DOHH2 (cell line): ENCODE measurements at regions not wholly inside any gene's neighbourhood (a gene's known extent, or its start where the extent isn't known, plus 50 kb on each side); places are given as distances from the start of the nearest gene placed in this dataset.

Experiments
- H3F3A ChIP-seq: fragments of 200-600 bp; sonication (generic), shearing (Covaris generic); 2 replicates; pipeline ENCODE4 v1.6.0; 2016; ENCODE audit warnings: antibody characterized with exemption, mild to moderate bottlenecking; ENCODE audit not compliant: control insufficient read depth, insufficient read depth
- H3K27ac ChIP-seq: fragments of 200-600 bp; sonication (generic); 2 replicates; pipeline ENCODE4 v1.5.1; 2014; ENCODE audit warnings: low read depth, mild to moderate bottlenecking, low read length, moderate library complexity
- H3K27me3 ChIP-seq: fragments of 200-600 bp; sonication (generic); 2 replicates; pipeline ENCODE4 v1.6.1; 2014; ENCODE audit warnings: mild to moderate bottlenecking, low read length, mixed read lengths; ENCODE audit not compliant: control insufficient read depth
- H3K36me3 ChIP-seq: fragments of 200-600 bp; sonication (generic); 2 replicates; pipeline ENCODE4 v1.6.1; 2014; ENCODE audit warnings: mild to moderate bottlenecking, low read length, moderate library complexity, mixed read lengths; ENCODE audit not compliant: control insufficient read depth
- H3K4me1 ChIP-seq: fragments of 200-600 bp; sonication (generic); 2 replicates; pipeline ENCODE4 v1.6.1; 2014; ENCODE audit warnings: mild to moderate bottlenecking, low read length, mixed read lengths; ENCODE audit not compliant: control insufficient read depth
- H3K4me2 ChIP-seq: fragments of 200-600 bp; sonication (generic); 2 replicates; pipeline ENCODE4 v1.6.0; 2014; ENCODE audit warnings: mild to moderate bottlenecking, low read length, moderate library complexity
- H3K4me3 ChIP-seq: fragments of 200-600 bp; sonication (generic); 2 replicates; pipeline ENCODE4 v1.5.1; 2014; ENCODE audit warnings: mild to moderate bottlenecking, low read length, mixed read lengths
- H3K79me2 ChIP-seq: fragments of 200-600 bp; sonication (generic); 2 replicates; pipeline ENCODE4 v1.6.1; 2014; ENCODE audit warnings: mild to moderate bottlenecking, low read length, mixed read lengths; ENCODE audit not compliant: control insufficient read depth
- H3K9me2 ChIP-seq: fragments of 200-600 bp; sonication (generic); replicated peaks from 2 replicates; pipeline ENCODE4 v1.6.1; 2014; ENCODE audit warnings: mild to moderate bottlenecking, low read length, mixed read lengths; ENCODE audit not compliant: control insufficient read depth
- H3K9me3 ChIP-seq: fragments of 200-600 bp; sonication (generic); 2 replicates; pipeline ENCODE4 v1.6.1; 2014; ENCODE audit warnings: antibody characterized with exemption, low read length, mixed read lengths; ENCODE audit not compliant: control insufficient read depth, insufficient read depth
- H4K20me1 ChIP-seq: fragments of 200-600 bp; sonication (generic); 2 replicates; pipeline ENCODE4 v1.6.0; 2014; ENCODE audit warnings: low read depth, mild to moderate bottlenecking, antibody characterized with exemption, low read length, moderate library complexity; ENCODE audit not compliant: control insufficient read depth, insufficient read depth
- CTCF ChIP-seq: fragments of 200-600 bp; sonication (generic); IDR thresholded peaks from one replicate; pipeline ENCODE4 v1.5.1; 2014; ENCODE audit warnings: antibody characterized with exemption, mild to moderate bottlenecking, low read depth, low read length; ENCODE audit not compliant: poor library complexity, severe bottlenecking
- EZH2phosphoT487 ChIP-seq: fragments of 200-600 bp; sonication (generic); IDR thresholded peaks from 2 replicates; pipeline ENCODE4 v1.6.1; 2017; ENCODE audit warnings: borderline replicate concordance, mild to moderate bottlenecking, antibody characterized with exemption, low read length, moderate library complexity, mixed read lengths

- H3K27me3 ChIP-seq = no peaks in the 10 kb centered on the region
- H3K79me2 ChIP-seq = no peaks in the 10 kb centered on the region
- no peaks in the 10 kb centered on the region for H3F3A ChIP-seq
- H4K20me1 ChIP-seq = no peaks in the 10 kb centered on the region
- H3K4me1 ChIP-seq = no peaks in the 10 kb centered on the region
- H3K36me3 ChIP-seq = no peaks in the 10 kb centered on the region
- H3K4me2 ChIP-seq = no peak overlapping the region
- no peak overlapping the region for H3K4me3 ChIP-seq
- no peaks in the 10 kb centered on the region for H3K9me3 ChIP-seq
- TF ChIP-seq EZH2phosphoT487 (no peak), CTCF (no peak)
- no peak overlapping the region for H3K27ac ChIP-seq
- H3K9me2 ChIP-seq = no peaks in the 10 kb centered on the region
Measured at GRCh38 chr2:195486520-195486919, 170.5 kb upstream of the SLC39A10 start.

- Histone ChIP-seq H3K36me3 (no peaks in the 10 kb centered on the region), H3K4me3 (no peak overlapping the region), H3K4me2 (no peak overlapping the region), H3K4me1 (peaks cover 6% of the 10 kb centered on the region), H3F3A (no peaks in the 10 kb centered on the region), H3K9me2 (no peaks in the 10 kb centered on the region), H3K9me3 (0 out of 2 replicates have a peak, but pooled peaks cover 3% of the 10 kb centered on the region), H4K20me1 (no peaks in the 10 kb centered on the region), H3K27ac (no peak overlapping the region), H3K27me3 (no peaks in the 10 kb centered on the region), H3K79me2 (no peaks in the 10 kb centered on the region)
- no peak for TF ChIP-seq EZH2phosphoT487
- no peak for TF ChIP-seq CTCF
Measured at GRCh38 chr2:195482010-195482409, 175.0 kb upstream of the SLC39A10 start.

- no peaks in the 10 kb centered on the region for H3K27me3 ChIP-seq
- H3K79me2 ChIP-seq = no peaks in the 10 kb centered on the region
- H3K4me1 ChIP-seq = peaks cover 6% of the 10 kb centered on the region
- H3F3A ChIP-seq = no peaks in the 10 kb centered on the region
- no peaks in the 10 kb centered on the region for H4K20me1 ChIP-seq
- H3K9me2 ChIP-seq = no peaks in the 10 kb centered on the region
- no peak overlapping the region for H3K27ac ChIP-seq
- H3K9me3 ChIP-seq = 0 out of 2 replicates have a peak, but pooled peaks cover 3% of the 10 kb centered on the region
- H3K4me3 ChIP-seq = no peak overlapping the region
- TF ChIP-seq EZH2phosphoT487 (no peak), CTCF (no peak)
- no peak overlapping the region for H3K4me2 ChIP-seq
- H3K36me3 ChIP-seq = no peaks in the 10 kb centered on the region
Measured at GRCh38 chr2:195480121-195480520, 176.9 kb upstream of the SLC39A10 start.
